ENCODE measurements at regions not wholly inside any gene's neighbourhood (a gene's known extent, or its start where the extent isn't known, plus 50 kb on each side); places are given as distances from the start of the nearest gene placed in this dataset.

- Histone ChIP-seq H3K27ac (ENCODE audit: low read depth) (no peak overlapping the region), H3K4me1 (ENCODE audit: insufficient read depth) (no peaks in the 10 kb centered on the region), H3K4me3 (ENCODE audit: low read depth, low read length) (no peak overlapping the region), H3K36me3 (ENCODE audit: insufficient read depth) (no peaks in the 10 kb centered on the region)
- WGBS = 100% methylated on average over 1 of the region's 1 CpG
- no peak for DNase-seq (ENCODE audit: extremely low spot score)
Measured at GRCh38 chrX:117215683-117216082, 752.9 kb upstream of the CT83 start.

- no peak overlapping the region for H3K4me3 ChIP-seq (ENCODE audit: low read depth, low read length)
- no peak overlapping the region for H3K27ac ChIP-seq (ENCODE audit: low read depth)
- DNase-seq (ENCODE audit: extremely low spot score) = no peak
- WGBS = 59% methylated on average over 3 of the region's 3 CpGs
- H3K4me1 ChIP-seq (ENCODE audit: insufficient read depth) = no peaks in the 10 kb centered on the region
- H3K36me3 ChIP-seq (ENCODE audit: insufficient read depth) = no peaks in the 10 kb centered on the region
Measured at GRCh38 chrX:117196481-117196880, 733.7 kb upstream of the CT83 start.

- no peak for DNase-seq (ENCODE audit: extremely low spot score)
- no peak overlapping the region for H3K27ac ChIP-seq (ENCODE audit: low read depth)
Measured at GRCh38 chrX:117147249-117147648, 684.5 kb upstream of the CT83 start.

GRCh38 chrX:117138070-117138469 lies 675.3 kb upstream of the CT83 start:
- no peaks in the 10 kb centered on the region for H3K36me3 ChIP-seq (ENCODE audit: insufficient read depth)
- H3K4me3 ChIP-seq (ENCODE audit: low read depth, low read length) = no peak overlapping the region
- H3K4me1 ChIP-seq (ENCODE audit: insufficient read depth) = no peaks in the 10 kb centered on the region
- DNase-seq (ENCODE audit: extremely low spot score) = no peak
- 88% methylated on average over 2 of the region's 2 CpGs for WGBS
- H3K27ac ChIP-seq (ENCODE audit: low read depth) = no peak overlapping the region

More at GRCh38 chrX:117147249-117147648, 684.5 kb upstream of the CT83 start:
- Histone ChIP-seq H3K4me1 (ENCODE audit: insufficient read depth) (no peaks in the 10 kb centered on the region), H3K36me3 (ENCODE audit: insufficient read depth) (no peaks in the 10 kb centered on the region), H3K4me3 (ENCODE audit: low read depth, low read length) (no peak overlapping the region)

DNA sequence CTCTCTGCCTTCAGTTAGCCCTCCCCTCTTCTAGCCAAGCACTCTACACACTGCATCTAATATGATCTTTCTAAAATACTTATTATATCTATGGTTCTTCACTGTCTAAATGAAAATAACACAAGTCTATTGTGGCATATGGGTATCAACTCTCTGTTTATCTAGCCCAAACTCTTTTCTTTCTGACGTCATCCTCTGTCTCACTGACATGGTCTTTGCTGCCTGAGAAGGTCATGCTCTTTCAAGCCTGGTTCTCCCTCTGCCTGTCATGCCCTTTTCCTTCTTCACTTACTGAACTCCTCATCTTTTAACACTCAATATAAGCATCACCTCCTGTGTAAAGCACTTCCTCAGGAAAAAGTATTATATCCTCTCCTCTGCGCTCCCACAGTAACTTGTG lies 672.2 kb upstream of the CT83 start:
- no peak for DNase-seq (ENCODE audit: extremely low spot score)
- 66% methylated on average over 2 of the region's 2 CpGs for WGBS

GRCh38 chrX:117120700-117121099 lies 657.9 kb upstream of the CT83 start:
- Histone ChIP-seq H3K4me1 (ENCODE audit: insufficient read depth) (no peaks in the 10 kb centered on the region), H3K36me3 (ENCODE audit: insufficient read depth) (no peaks in the 10 kb centered on the region), H3K27ac (ENCODE audit: low read depth) (no peak overlapping the region), H3K4me3 (ENCODE audit: low read depth, low read length) (no peak overlapping the region)
- DNase-seq (ENCODE audit: extremely low spot score) = no peak
- WGBS = 96% methylated on average over 2 of the region's 2 CpGs

More for the DNA sequence above, 672.2 kb upstream of the CT83 start:
- Histone ChIP-seq H3K4me3 (ENCODE audit: low read depth, low read length) (no peak overlapping the region), H3K36me3 (ENCODE audit: insufficient read depth) (no peaks in the 10 kb centered on the region), H3K4me1 (ENCODE audit: insufficient read depth) (no peaks in the 10 kb centered on the region), H3K27ac (ENCODE audit: low read depth) (no peak overlapping the region)

GRCh38 chrX:117096528-117096927 lies 633.8 kb upstream of the CT83 start:
- DNase-seq (ENCODE audit: extremely low spot score) = no peak
- Histone ChIP-seq H3K4me3 (ENCODE audit: low read depth, low read length) (no peak overlapping the region), H3K4me1 (ENCODE audit: insufficient read depth) (no peaks in the 10 kb centered on the region), H3K36me3 (ENCODE audit: insufficient read depth) (no peaks in the 10 kb centered on the region), H3K27ac (ENCODE audit: low read depth) (no peak overlapping the region)

GRCh38 chrX:117095393-117095792 lies 632.6 kb upstream of the CT83 start:
- H3K27ac ChIP-seq (ENCODE audit: low read depth) = no peak overlapping the region
- no peaks in the 10 kb centered on the region for H3K4me1 ChIP-seq (ENCODE audit: insufficient read depth)
- 98% methylated on average over 2 of the region's 2 CpGs for WGBS
- H3K36me3 ChIP-seq (ENCODE audit: insufficient read depth) = no peaks in the 10 kb centered on the region
- H3K4me3 ChIP-seq (ENCODE audit: low read depth, low read length) = no peak overlapping the region
- DNase-seq (ENCODE audit: extremely low spot score) = no peak

- no peak for DNase-seq (ENCODE audit: extremely low spot score)
- Histone ChIP-seq H3K4me1 (ENCODE audit: insufficient read depth) (no peaks in the 10 kb centered on the region), H3K27ac (ENCODE audit: low read depth) (no peak overlapping the region), H3K36me3 (ENCODE audit: insufficient read depth) (no peaks in the 10 kb centered on the region), H3K4me3 (ENCODE audit: low read depth, low read length) (no peak overlapping the region)
- 88% methylated on average over 1 of the region's 1 CpG for WGBS
Measured at GRCh38 chrX:117094149-117094548, 631.4 kb upstream of the CT83 start.

- Histone ChIP-seq H3K4me1 (ENCODE audit: insufficient read depth) (no peaks in the 10 kb centered on the region), H3K4me3 (ENCODE audit: low read depth, low read length) (no peak overlapping the region), H3K36me3 (ENCODE audit: insufficient read depth) (no peaks in the 10 kb centered on the region), H3K27ac (ENCODE audit: low read depth) (no peak overlapping the region)
- no peak for DNase-seq (ENCODE audit: extremely low spot score)
- WGBS = 98% methylated on average over 1 of the region's 1 CpG
Measured at GRCh38 chrX:117093319-117093718, 630.5 kb upstream of the CT83 start.

GRCh38 chrX:117092641-117093040 lies 629.9 kb upstream of the CT83 start:
- Histone ChIP-seq H3K27ac (ENCODE audit: low read depth) (no peak overlapping the region), H3K36me3 (ENCODE audit: insufficient read depth) (no peaks in the 10 kb centered on the region), H3K4me3 (ENCODE audit: low read depth, low read length) (no peak overlapping the region), H3K4me1 (ENCODE audit: insufficient read depth) (no peaks in the 10 kb centered on the region)
- no peak for DNase-seq (ENCODE audit: extremely low spot score)
- WGBS = 88% methylated on average over 1 of the region's 1 CpG

- no peak for DNase-seq (ENCODE audit: extremely low spot score)
- Histone ChIP-seq H3K4me3 (ENCODE audit: low read depth, low read length) (no peak overlapping the region), H3K4me1 (ENCODE audit: insufficient read depth) (no peaks in the 10 kb centered on the region), H3K36me3 (ENCODE audit: insufficient read depth) (no peaks in the 10 kb centered on the region), H3K27ac (ENCODE audit: low read depth) (no peak overlapping the region)
Measured at GRCh38 chrX:117063224-117063623, 600.4 kb upstream of the CT83 start.

DNA sequence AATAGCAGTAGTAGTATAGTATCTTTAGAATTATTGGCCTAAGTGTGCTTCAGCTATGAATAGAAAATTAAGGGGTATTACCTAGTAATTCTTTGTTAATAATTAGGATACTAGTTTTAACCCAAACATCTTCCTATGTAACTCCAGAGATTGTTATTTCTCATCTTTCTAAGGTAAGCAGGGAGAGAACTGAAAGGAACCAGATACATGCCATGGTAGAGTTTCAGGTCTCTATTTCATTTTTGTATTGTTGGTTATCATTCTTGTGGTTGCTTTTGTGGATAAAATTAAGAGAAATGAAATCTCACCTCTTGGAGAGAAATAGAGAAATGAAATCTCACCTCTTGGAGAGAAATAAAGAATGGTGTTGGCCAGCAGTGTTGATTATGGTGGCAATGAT lies 597.1 kb upstream of the CT83 start:
- Histone ChIP-seq H3K4me1 (ENCODE audit: insufficient read depth) (no peaks in the 10 kb centered on the region), H3K36me3 (ENCODE audit: insufficient read depth) (no peaks in the 10 kb centered on the region), H3K27ac (ENCODE audit: low read depth) (no peak overlapping the region), H3K4me3 (ENCODE audit: low read depth, low read length) (no peak overlapping the region)
- no peak for DNase-seq (ENCODE audit: extremely low spot score)

- no peaks in the 10 kb centered on the region for H3K4me1 ChIP-seq (ENCODE audit: insufficient read depth)
- H3K4me3 ChIP-seq (ENCODE audit: low read depth, low read length) = no peak overlapping the region
- DNase-seq (ENCODE audit: extremely low spot score) = no peak
- no peak overlapping the region for H3K27ac ChIP-seq (ENCODE audit: low read depth)
- H3K36me3 ChIP-seq (ENCODE audit: insufficient read depth) = no peaks in the 10 kb centered on the region
- WGBS = 0% methylated on average over 1 of the region's 1 CpG
Measured at GRCh38 chrX:117053260-117053659, 590.5 kb upstream of the CT83 start.

DNA sequence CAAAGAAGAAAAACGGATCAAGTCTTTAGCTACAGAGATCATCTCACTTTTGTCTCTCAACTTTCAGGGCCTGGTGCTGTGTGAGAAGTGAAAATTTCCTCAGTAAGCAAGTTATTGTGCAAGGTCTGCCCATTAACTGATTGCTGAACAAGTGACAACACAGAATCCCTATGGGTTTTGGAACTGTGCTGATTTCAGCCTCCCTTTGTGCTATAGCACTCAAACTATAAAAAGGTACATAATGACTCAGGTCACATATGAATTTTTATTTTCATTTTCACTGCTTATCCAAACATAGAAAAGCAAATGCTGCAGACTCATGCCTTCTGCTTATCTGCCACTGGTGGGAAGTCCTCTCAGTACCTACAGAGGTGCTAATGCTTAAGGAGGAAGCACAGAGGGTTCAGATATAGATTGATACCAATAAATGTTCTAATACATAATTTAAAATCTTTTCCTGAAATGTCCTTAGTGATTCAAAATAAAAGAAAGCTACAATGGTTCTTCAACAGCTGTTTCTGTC lies 576.2 kb upstream of the CT83 start:
- no peak for DNase-seq (ENCODE audit: extremely low spot score)
- no peak overlapping the region for H3K27ac ChIP-seq (ENCODE audit: low read depth)

More for the DNA sequence above, 576.2 kb upstream of the CT83 start:
- Histone ChIP-seq H3K36me3 (ENCODE audit: insufficient read depth) (no peaks in the 10 kb centered on the region), H3K4me3 (ENCODE audit: low read depth, low read length) (no peak overlapping the region), H3K4me1 (ENCODE audit: insufficient read depth) (no peaks in the 10 kb centered on the region)
- WGBS = 46% methylated on average over 1 of the region's 1 CpG

All from urinary bladder (tissue), 3 donors.